ENCODE measurements at regions not wholly inside any gene's neighbourhood (a gene's known extent, or its start where the extent isn't known, plus 50 kb on each side); places are given as distances from the start of the nearest gene placed in this dataset.

GRCh38 chr11:91921974-91922373, 302.6 kb upstream of the FAT3 start:
- 0 to 80% (median 33%) methylated on average over 1 of the region's 1 CpG; no CpG with 5 or more reads in 6 of the 10 experiments for WGBS, 10 experiments

GRCh38 chr11:91913407-91913806, 311.2 kb upstream of the FAT3 start:
- in situ Hi-C loops (cut with MboI; ENCODE audit: low pct_unique_long_range_greater_than_20kb in 2 of 9, low sequenced_read_pairs in 9 of 9, unreplicated experiment in 9 of 9), result no loop called here
- H3K27ac ChIP-seq, result no peak overlapping the region
- no peak overlapping the region for H3K4me3 ChIP-seq
- ATAC-seq (replicated peaks in 6 of 8), result no peak
- H3K4me1 ChIP-seq (replicated peaks in 1 of 2), result no peaks in the 10 kb centered on the region

More at GRCh38 chr11:91921974-91922373, 302.6 kb upstream of the FAT3 start:
- in situ Hi-C loops (cut with MboI; ENCODE audit: low pct_unique_long_range_greater_than_20kb in 2 of 9, low sequenced_read_pairs in 9 of 9, unreplicated experiment in 9 of 9), result no loop called here
- no peak for ATAC-seq (replicated peaks in 6 of 8)
- no peaks in the 10 kb centered on the region for H3K4me1 ChIP-seq (replicated peaks in 1 of 2)
- no peak overlapping the region for H3K4me3 ChIP-seq
- H3K27ac ChIP-seq, result no peak overlapping the region

GRCh38 chr11:91912322-91912721, 312.3 kb upstream of the FAT3 start:
- WGBS, 10 experiments, result 7 to 93% (median 74%) methylated on average over 3 to 4 of the region's 4 CpGs; no CpG with 5 or more reads in 1 of the 10 experiments
- in situ Hi-C loops (cut with MboI; ENCODE audit: low pct_unique_long_range_greater_than_20kb in 2 of 9, low sequenced_read_pairs in 9 of 9, unreplicated experiment in 9 of 9), result no loop called here
- ATAC-seq (replicated peaks in 6 of 8), result no peak

GRCh38 chr11:91906871-91907624, 317.6 kb upstream of the FAT3 start:
- no peak overlapping the region for H3K27ac ChIP-seq
- in situ Hi-C loops (cut with MboI; ENCODE audit: low pct_unique_long_range_greater_than_20kb in 2 of 9, low sequenced_read_pairs in 9 of 9, unreplicated experiment in 9 of 9), result no loop called here
- peaks cover 6% of the 10 kb centered on the region in 2 donors for H3K4me1 ChIP-seq (replicated peaks in 1 of 2)
- ATAC-seq (replicated peaks in 6 of 8), result peak in 2 of 8 experiments; percentile 21 to 51
- H3K4me3 ChIP-seq, result no peak overlapping the region
- WGBS, 10 experiments, result 12 to 92% (median 72%) methylated on average over 1 to 9 of the region's 9 CpGs

More at GRCh38 chr11:91912322-91912721, 312.3 kb upstream of the FAT3 start:
- H3K27ac ChIP-seq, result no peak overlapping the region
- H3K4me1 ChIP-seq (replicated peaks in 1 of 2), result no peaks in the 10 kb centered on the region
- H3K4me3 ChIP-seq, result no peak overlapping the region

GRCh38 chr11:91904792-91905785, 319.5 kb upstream of the FAT3 start:
- in situ Hi-C loops (cut with MboI; ENCODE audit: low pct_unique_long_range_greater_than_20kb in 2 of 9, low sequenced_read_pairs in 9 of 9, unreplicated experiment in 9 of 9), result no loop called here
- WGBS, 10 experiments, result 0 to 100% (median 80%) methylated on average over 2 to 6 of the region's 7 CpGs
- no peak overlapping the region for H3K4me3 ChIP-seq
- no peak for ATAC-seq (replicated peaks in 6 of 8)
- peaks cover 6% of the 10 kb centered on the region in 2 donors for H3K4me1 ChIP-seq (replicated peaks in 1 of 2)
- no peak overlapping the region for H3K27ac ChIP-seq

- in situ Hi-C loops (cut with MboI; ENCODE audit: low pct_unique_long_range_greater_than_20kb in 2 of 9, low sequenced_read_pairs in 9 of 9, unreplicated experiment in 9 of 9), result no loop called here
- WGBS, 10 experiments, result 11 to 100% (median 100%) methylated on average over 1 of the region's 1 CpG; no CpG with 5 or more reads in 5 of the 10 experiments
These were observed 322.3 kb upstream of the FAT3 start for GRCh38 chr11:91902312-91902711.

GRCh38 chr11:91880660-91881059, 344.0 kb upstream of the FAT3 start:
- Histone ChIP-seq H3K27ac (no peak overlapping the region), H3K4me3 (no peak overlapping the region), H3K4me1 (replicated peaks in 1 of 2) (no peaks in the 10 kb centered on the region)
- 0 to 100% (median 18%) methylated on average over 1 of the region's 1 CpG; no CpG with 5 or more reads in 2 of the 10 experiments for WGBS, 10 experiments
- in situ Hi-C loops (cut with MboI; ENCODE audit: low pct_unique_long_range_greater_than_20kb in 2 of 9, low sequenced_read_pairs in 9 of 9, unreplicated experiment in 9 of 9), result no loop called here
- ATAC-seq (replicated peaks in 6 of 8), result peak in 1 of 8 experiments; percentile 38

More at GRCh38 chr11:91902312-91902711, 322.3 kb upstream of the FAT3 start:
- no peak overlapping the region for H3K27ac ChIP-seq
- ATAC-seq (replicated peaks in 6 of 8), result peak in 2 of 8 experiments; percentile 45 to 96
- peaks cover 6% of the 10 kb centered on the region in 2 donors for H3K4me1 ChIP-seq (replicated peaks in 1 of 2)
- H3K4me3 ChIP-seq, result no peak overlapping the region

- Histone ChIP-seq H3K4me1 (replicated peaks in 1 of 2) (peaks cover 0 to 6% of the 10 kb centered on the region in 2 donors), H3K27ac (no peak overlapping the region), H3K4me3 (no peak overlapping the region)
- in situ Hi-C loops (cut with MboI; ENCODE audit: low pct_unique_long_range_greater_than_20kb in 2 of 9, low sequenced_read_pairs in 9 of 9, unreplicated experiment in 9 of 9), result no loop called here
- WGBS, 10 experiments, result 0 to 100% (median 79%) methylated on average over 1 to 2 of the region's 2 CpGs; no CpG with 5 or more reads in 1 of the 10 experiments
- no peak for ATAC-seq (replicated peaks in 6 of 8)
These were observed 347.9 kb upstream of the FAT3 start for GRCh38 chr11:91876746-91877145.

GRCh38 chr11:91872243-91872642, 352.4 kb upstream of the FAT3 start:
- no peak overlapping the region for H3K27ac ChIP-seq
- in situ Hi-C loops (cut with MboI; ENCODE audit: low pct_unique_long_range_greater_than_20kb in 2 of 9, low sequenced_read_pairs in 9 of 9, unreplicated experiment in 9 of 9), result no loop called here
- peaks cover 2 to 6% of the 10 kb centered on the region in 2 donors for H3K4me1 ChIP-seq (replicated peaks in 1 of 2)
- ATAC-seq (replicated peaks in 6 of 8), result peak in 4 of 8 experiments; percentile 48 to 56 (median 50)
- H3K4me3 ChIP-seq, result no peak overlapping the region
- 33 to 100% (median 82%) methylated on average over 2 to 5 of the region's 5 CpGs; no CpG with 5 or more reads in 1 of the 10 experiments for WGBS, 10 experiments

- ATAC-seq (replicated peaks in 6 of 8), result peak in 2 of 8 experiments; percentile 45 to 74
- in situ Hi-C loops (cut with MboI; ENCODE audit: low pct_unique_long_range_greater_than_20kb in 2 of 9, low sequenced_read_pairs in 9 of 9, unreplicated experiment in 9 of 9), result no loop called here
- H3K4me3 ChIP-seq, result no peak overlapping the region
- H3K4me1 ChIP-seq (replicated peaks in 1 of 2), result peaks cover 2 to 6% of the 10 kb centered on the region in 2 donors
- WGBS, 10 experiments, result 0 to 100% (median 83%) methylated on average over 1 of the region's 1 CpG; no CpG with 5 or more reads in 2 of the 10 experiments
- no peak overlapping the region for H3K27ac ChIP-seq
These were observed 352.8 kb upstream of the FAT3 start for GRCh38 chr11:91871791-91872190.

GRCh38 chr11:91871048-91871447, 353.6 kb upstream of the FAT3 start:
- Histone ChIP-seq H3K4me3 (no peak overlapping the region), H3K27ac (no peak overlapping the region), H3K4me1 (replicated peaks in 1 of 2) (peaks cover 2 to 6% of the 10 kb centered on the region in 2 donors)
- in situ Hi-C loops (cut with MboI; ENCODE audit: low pct_unique_long_range_greater_than_20kb in 2 of 9, low sequenced_read_pairs in 9 of 9, unreplicated experiment in 9 of 9), result no loop called here
- no peak for ATAC-seq (replicated peaks in 6 of 8)
- 17 to 94% (median 88%) methylated on average over 2 of the region's 2 CpGs; no CpG with 5 or more reads in 4 of the 10 experiments for WGBS, 10 experiments

- Histone ChIP-seq H3K27ac (no peak overlapping the region), H3K4me1 (replicated peaks in 1 of 2) (peaks cover 2 to 10% of the 10 kb centered on the region in 2 donors), H3K4me3 (no peak overlapping the region)
- ATAC-seq (replicated peaks in 6 of 8), result no peak
- in situ Hi-C loops (cut with MboI; ENCODE audit: low pct_unique_long_range_greater_than_20kb in 2 of 9, low sequenced_read_pairs in 9 of 9, unreplicated experiment in 9 of 9), result no loop called here
- WGBS, 10 experiments, result 0 to 80% (median 40%) methylated on average over 1 to 2 of the region's 2 CpGs; no CpG with 5 or more reads in 1 of the 10 experiments
These were observed 354.9 kb upstream of the FAT3 start for GRCh38 chr11:91869686-91870085.

GRCh38 chr11:91866642-91867041, 358.0 kb upstream of the FAT3 start:
- no peak overlapping the region for H3K4me3 ChIP-seq
- no peak for ATAC-seq (replicated peaks in 6 of 8)
- H3K27ac ChIP-seq, result no peak overlapping the region
- H3K4me1 ChIP-seq (replicated peaks in 1 of 2), result peaks cover 2 to 4% of the 10 kb centered on the region in 2 donors
- in situ Hi-C loops (cut with MboI; ENCODE audit: low pct_unique_long_range_greater_than_20kb in 2 of 9, low sequenced_read_pairs in 9 of 9, unreplicated experiment in 9 of 9), result no loop called here
- 9 to 100% (median 77%) methylated on average over 2 to 3 of the region's 3 CpGs for WGBS, 10 experiments
